OCI-LY3 (cell line): ENCODE measurements at regions not wholly inside any gene's neighbourhood (a gene's known extent, or its start where the extent isn't known, plus 50 kb on each side); places are given as distances from the start of the nearest gene placed in this dataset.

Source experiments
- H2AFZ ChIP-seq: fragments of 200-600, 300-600 bp; shearing (Covaris generic); 2 replicates; pipeline ENCODE4 v1.6.0; 2014; ENCODE audit warnings: antibody characterized with exemption, low read depth, low read length
- H3K27ac ChIP-seq: fragments of 200-600, 300-600 bp; sonication (generic); 2 replicates; pipeline ENCODE4 v1.5.1; 2014; ENCODE audit warnings: mild to moderate bottlenecking, low read length, moderate library complexity, mixed read lengths
- H3K27me3 ChIP-seq: fragments of 200-600, 300-600 bp; sonication (generic); 2 replicates; pipeline ENCODE4 v1.6.1; 2014; ENCODE audit warnings: low read depth, low read length, mixed read lengths
- H3K36me3 ChIP-seq: fragments of 200-600, 300-600 bp; sonication (generic); replicated peaks from 2 replicates; pipeline ENCODE3; 2014; ENCODE audit warnings: low read depth, low read length, mixed read lengths
- H3K4me1 ChIP-seq: fragments of 300-600, 200-600 bp; sonication (generic); 2 replicates; pipeline ENCODE4 v1.6.1; 2014; ENCODE audit warnings: low read length, mixed read lengths
- H3K4me2 ChIP-seq: fragments of 200-600, 300-600 bp; sonication (generic); 2 replicates; pipeline ENCODE4 v1.6.1; 2014; ENCODE audit warnings: low read length, mixed read lengths
- H3K4me3 ChIP-seq: fragments of 300-600, 200-600 bp; sonication (generic); 2 replicates; pipeline ENCODE4 v1.5.1; 2014; ENCODE audit warnings: antibody characterized with exemption, mild to moderate bottlenecking, low read length, moderate library complexity
- H3K79me2 ChIP-seq: fragments of 300-600, 200-600 bp; shearing (Covaris generic); 2 replicates; pipeline ENCODE4 v1.6.1; 2014; ENCODE audit warnings: mild to moderate bottlenecking, low read length, mixed read lengths
- H3K9ac ChIP-seq: fragments of 300-600, 200-600 bp; shearing (Covaris generic); 2 replicates; pipeline ENCODE4 v1.6.0; 2014; ENCODE audit warnings: mild to moderate bottlenecking, low read length, moderate library complexity
- H3K9me3 ChIP-seq: fragments of 200-600, 300-600 bp; shearing (Covaris generic); 2 replicates; pipeline ENCODE4 v1.6.1; 2014; ENCODE audit warnings: low read length, mixed read lengths; ENCODE audit not compliant: insufficient read depth
- H4K20me1 ChIP-seq: fragments of 200-600, 300-600 bp; sonication (generic); 2 replicates; pipeline ENCODE4 v1.6.1; 2016; ENCODE audit warnings: low read length, mixed read lengths; ENCODE audit not compliant: insufficient read depth
- CTCF ChIP-seq: fragments of 200-600, 300-600 bp; sonication (generic); IDR thresholded peaks from 2 replicates; pipeline ENCODE4 v1.5.1; 2014; ENCODE audit warnings: antibody characterized with exemption, low read length, low read depth
- EZH2phosphoT487 ChIP-seq: fragments of 200-600 bp; shearing (Covaris generic); IDR thresholded peaks from 2 replicates; pipeline ENCODE4 v1.6.1; 2018; ENCODE audit warnings: antibody characterized with exemption, mixed run types, low read depth

GRCh38 chr9:19976226-19976625 is 187.4 kb upstream of the SLC24A2 start:
- no peak overlapping the region for H3K4me2 ChIP-seq
- no peaks in the 10 kb centered on the region for H3K4me1 ChIP-seq
- no peaks in the 10 kb centered on the region for H3K79me2 ChIP-seq
- no peaks in the 10 kb centered on the region for H4K20me1 ChIP-seq
- H2AFZ ChIP-seq = no peak overlapping the region
- H3K4me3 ChIP-seq = no peak overlapping the region
- no peaks in the 10 kb centered on the region; the same call in none of the 2 replicates for H3K27me3 ChIP-seq
- no peaks in the 10 kb centered on the region for H3K9me3 ChIP-seq
- H3K9ac ChIP-seq = no peak overlapping the region
- H3K36me3 ChIP-seq = no peaks in the 10 kb centered on the region
- H3K27ac ChIP-seq = no peak overlapping the region
- TF ChIP-seq CTCF = no peak

GRCh38 chr9:19975499-19975898 is 186.7 kb upstream of the SLC24A2 start:
- Histone ChIP-seq H3K4me3 (no peak overlapping the region), H3K27ac (no peak overlapping the region), H3K9me3 (no peaks in the 10 kb centered on the region), H3K36me3 (no peaks in the 10 kb centered on the region), H3K79me2 (no peaks in the 10 kb centered on the region), H2AFZ (no peak overlapping the region), H3K4me1 (no peaks in the 10 kb centered on the region), H4K20me1 (no peaks in the 10 kb centered on the region), H3K9ac (no peak overlapping the region), H3K4me2 (no peak overlapping the region), H3K27me3 (no peaks in the 10 kb centered on the region; the same call in none of the 2 replicates)
- no peak for TF ChIP-seq CTCF
- TF ChIP-seq EZH2phosphoT487 = no peak

GRCh38 chr9:19969721-19970120 is 180.9 kb upstream of the SLC24A2 start:
- H3K4me3 ChIP-seq = no peak overlapping the region
- no peak overlapping the region for H3K27ac ChIP-seq
- no peaks in the 10 kb centered on the region for H3K36me3 ChIP-seq
- no peak overlapping the region for H3K9ac ChIP-seq
- H4K20me1 ChIP-seq = no peaks in the 10 kb centered on the region
- no peak overlapping the region for H3K4me2 ChIP-seq
- no peaks in the 10 kb centered on the region for H3K4me1 ChIP-seq
- H3K27me3 ChIP-seq = peaks cover 3% of the 10 kb centered on the region; the same call in 1 of the 2 replicates
- no peak overlapping the region for H2AFZ ChIP-seq
- H3K9me3 ChIP-seq = no peaks in the 10 kb centered on the region
- TF ChIP-seq EZH2phosphoT487 = no peak
- no peak for TF ChIP-seq CTCF
- H3K79me2 ChIP-seq = no peaks in the 10 kb centered on the region

GRCh38 chr9:19967888-19968459 is 179.1 kb upstream of the SLC24A2 start:
- peaks cover 3% of the 10 kb centered on the region; the same call in 1 of the 2 replicates for H3K27me3 ChIP-seq
- no peaks in the 10 kb centered on the region for H4K20me1 ChIP-seq
- no peak overlapping the region for H2AFZ ChIP-seq
- no peaks in the 10 kb centered on the region for H3K4me1 ChIP-seq
- H3K4me3 ChIP-seq = no peak overlapping the region
- no peaks in the 10 kb centered on the region for H3K79me2 ChIP-seq
- no peak overlapping the region for H3K9ac ChIP-seq
- no peak for TF ChIP-seq EZH2phosphoT487
- no peak for TF ChIP-seq CTCF
- no peak overlapping the region for H3K4me2 ChIP-seq
- H3K9me3 ChIP-seq = no peaks in the 10 kb centered on the region
- no peaks in the 10 kb centered on the region for H3K36me3 ChIP-seq
- H3K27ac ChIP-seq = no peak overlapping the region
